ENCODE measurements at regions not wholly inside any gene's neighbourhood (a gene's known extent, or its start where the extent isn't known, plus 50 kb on each side); places are given as distances from the start of the nearest gene placed in this dataset.

DNA sequence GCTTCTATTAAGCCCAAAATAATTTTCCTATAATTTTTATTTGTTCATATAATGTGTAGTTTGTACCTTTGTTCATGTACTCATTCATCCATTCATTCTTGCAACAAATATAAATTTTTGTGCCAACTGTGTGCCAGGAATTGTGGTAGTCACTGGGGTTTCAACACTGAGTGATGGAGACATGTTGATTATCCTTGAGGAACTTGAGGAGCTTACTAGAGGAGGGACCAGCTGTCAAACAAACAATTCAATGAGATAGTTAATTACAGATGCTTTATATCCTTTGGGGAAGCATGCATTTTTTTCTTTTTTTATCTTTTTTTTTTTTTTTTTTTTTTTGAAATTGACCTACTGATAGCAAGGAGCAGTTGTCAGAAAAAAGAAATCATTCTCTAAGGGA is 324.8 kb downstream of the GABRG2 start:
- ChIA-PET CTCF (no interaction called here), POLR2A (no interaction called here)
- intact Hi-C loops (cut with micrococcal nuclease; ENCODE audit: unreplicated experiment) (no loop called here), in situ Hi-C loops (cut with HindIII; ENCODE audit: low pct_unique_long_range_greater_than_20kb, low sequenced_read_pairs) (no loop called here)
- no peak for DNase-seq (ENCODE audit: low read depth, low spot score)
- TF ChIP-seq POLR2AphosphoS5 (IDR thresholded peaks at IDR 0.05; ENCODE audit: low read depth, low read length) (no peak), TCF7L2 (IDR thresholded peaks at IDR 0.05; ENCODE audit: low read depth, low read length) (no peak), CTCF (IDR thresholded peaks at IDR 0.05) (no peak), SIN3A (IDR thresholded peaks at IDR 0.05; ENCODE audit: borderline replicate concordance, insufficient read depth, low read depth, low read length) (no peak)
- TF ChIP-seq, protein P1, sequence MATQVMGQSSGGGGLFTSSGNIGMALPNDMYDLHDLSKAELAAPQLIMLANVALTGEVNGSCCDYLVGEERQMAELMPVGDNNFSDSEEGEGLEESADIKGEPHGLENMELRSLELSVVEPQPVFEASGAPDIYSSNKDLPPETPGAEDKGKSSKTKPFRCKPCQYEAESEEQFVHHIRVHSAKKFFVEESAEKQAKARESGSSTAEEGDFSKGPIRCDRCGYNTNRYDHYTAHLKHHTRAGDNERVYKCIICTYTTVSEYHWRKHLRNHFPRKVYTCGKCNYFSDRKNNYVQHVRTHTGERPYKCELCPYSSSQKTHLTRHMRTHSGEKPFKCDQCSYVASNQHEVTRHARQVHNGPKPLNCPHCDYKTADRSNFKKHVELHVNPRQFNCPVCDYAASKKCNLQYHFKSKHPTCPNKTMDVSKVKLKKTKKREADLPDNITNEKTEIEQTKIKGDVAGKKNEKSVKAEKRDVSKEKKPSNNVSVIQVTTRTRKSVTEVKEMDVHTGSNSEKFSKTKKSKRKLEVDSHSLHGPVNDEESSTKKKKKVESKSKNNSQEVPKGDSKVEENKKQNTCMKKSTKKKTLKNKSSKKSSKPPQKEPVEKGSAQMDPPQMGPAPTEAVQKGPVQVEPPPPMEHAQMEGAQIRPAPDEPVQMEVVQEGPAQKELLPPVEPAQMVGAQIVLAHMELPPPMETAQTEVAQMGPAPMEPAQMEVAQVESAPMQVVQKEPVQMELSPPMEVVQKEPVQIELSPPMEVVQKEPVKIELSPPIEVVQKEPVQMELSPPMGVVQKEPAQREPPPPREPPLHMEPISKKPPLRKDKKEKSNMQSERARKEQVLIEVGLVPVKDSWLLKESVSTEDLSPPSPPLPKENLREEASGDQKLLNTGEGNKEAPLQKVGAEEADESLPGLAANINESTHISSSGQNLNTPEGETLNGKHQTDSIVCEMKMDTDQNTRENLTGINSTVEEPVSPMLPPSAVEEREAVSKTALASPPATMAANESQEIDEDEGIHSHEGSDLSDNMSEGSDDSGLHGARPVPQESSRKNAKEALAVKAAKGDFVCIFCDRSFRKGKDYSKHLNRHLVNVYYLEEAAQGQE (IDR thresholded peaks at IDR 0.05; ENCODE audit: insufficient read depth in 1 of 2, low read depth in 2 of 2, low read length in 1 of 2), result no peak
- H3K4me1 ChIP-seq (ENCODE audit: control insufficient read depth, insufficient read depth, low read length), result no peaks in the 10 kb centered on the region
- no peak for ATAC-seq
- H3K27me3 ChIP-seq (ENCODE audit: control insufficient read depth, insufficient read depth, low read length), result no peaks in the 10 kb centered on the region
- no peaks in the 10 kb centered on the region for H3K9me3 ChIP-seq (ENCODE audit: control insufficient read depth, insufficient read depth, low read depth, low read length)
- H3K36me3 ChIP-seq (ENCODE audit: control insufficient read depth, insufficient read depth, low read length), result no peaks in the 10 kb centered on the region
- no peak overlapping the region for H3K27ac ChIP-seq (ENCODE audit: low read length)
- no peak overlapping the region for H3K4me3 ChIP-seq (ENCODE audit: low read depth in 2 of 2, low read length in 2 of 2)
- no TSS peak for BruUV-seq (replicated peaks)

DNA sequence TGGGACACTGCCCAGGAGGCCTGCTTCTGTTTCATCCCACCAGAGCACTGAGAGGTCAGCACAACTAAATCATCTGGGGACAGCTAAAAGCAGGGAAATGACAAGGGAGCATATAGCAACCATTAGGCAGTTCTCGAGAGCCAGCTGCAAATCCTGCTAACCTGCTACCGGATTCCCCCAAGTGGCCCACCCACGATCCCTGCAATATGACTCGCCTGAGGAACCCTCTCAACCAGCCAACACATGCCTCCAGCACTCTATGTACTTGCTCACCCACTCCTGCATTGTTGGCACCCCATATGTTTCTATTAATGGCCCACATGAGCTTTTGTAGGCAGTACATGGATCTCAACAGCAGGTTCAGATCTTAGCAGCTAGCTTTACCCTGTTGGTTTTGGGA is 326.0 kb downstream of the GABRG2 start:
- ChIA-PET CTCF (no interaction called here), POLR2A (no interaction called here)
- in situ Hi-C loops (cut with HindIII; ENCODE audit: low pct_unique_long_range_greater_than_20kb, low sequenced_read_pairs) (no loop called here), intact Hi-C loops (cut with micrococcal nuclease; ENCODE audit: unreplicated experiment) (no loop called here)
- no peaks in the 10 kb centered on the region; the same call in 1 of the 2 replicates for H3K9me3 ChIP-seq (ENCODE audit: control insufficient read depth, insufficient read depth, low read depth, low read length)
- H3K27me3 ChIP-seq (ENCODE audit: control insufficient read depth, insufficient read depth, low read length), result no peaks in the 10 kb centered on the region
- no TSS peak for BruUV-seq (replicated peaks)
- ATAC-seq (no peak), DNase-seq (ENCODE audit: low read depth, low spot score) (no peak)
- H3K27ac ChIP-seq (ENCODE audit: low read length), result no peak overlapping the region
- TF ChIP-seq TCF7L2 (IDR thresholded peaks at IDR 0.05; ENCODE audit: low read depth, low read length), result no peak
- TF ChIP-seq, protein P1 (IDR thresholded peaks at IDR 0.05; ENCODE audit: insufficient read depth in 1 of 2, low read depth in 2 of 2, low read length in 1 of 2), result no peak
- no peak for TF ChIP-seq SIN3A (IDR thresholded peaks at IDR 0.05; ENCODE audit: borderline replicate concordance, insufficient read depth, low read depth, low read length)
- TF ChIP-seq CTCF (IDR thresholded peaks at IDR 0.05), result no peak
- no peaks in the 10 kb centered on the region for H3K4me1 ChIP-seq (ENCODE audit: control insufficient read depth, insufficient read depth, low read length)
- no peaks in the 10 kb centered on the region for H3K36me3 ChIP-seq (ENCODE audit: control insufficient read depth, insufficient read depth, low read length)
- no peak overlapping the region for H3K4me3 ChIP-seq (ENCODE audit: low read depth in 2 of 2, low read length in 2 of 2)

Measured in Panc1 (cell line).